Brain microvascular endothelial cell (primary cell): ENCODE measurements at regions not wholly inside any gene's neighbourhood (a gene's known extent, or its start where the extent isn't known, plus 50 kb on each side); places are given as distances from the start of the nearest gene placed in this dataset.

Experiments used
- DNase-seq: peaks from one replicate; pipeline ENCODE4 v3.0.0-alpha.2; 2020
- H3K27ac ChIP-seq: fragments of 250-450 bp; sonication (Bioruptor Pico); 2 replicates; pipeline ENCODE4 v1.5.1; 2020; ENCODE audit warnings: mild to moderate bottlenecking, moderate library complexity
- H3K27me3 ChIP-seq: fragments of 250-450 bp; sonication (Bioruptor Pico); replicated peaks from 2 replicates; pipeline ENCODE4 v1.5.1; 2020; ENCODE audit warnings: mild to moderate bottlenecking
- H3K36me3 ChIP-seq: fragments of 250-450 bp; sonication (Bioruptor Pico); replicated peaks from 2 replicates; pipeline ENCODE4 v1.5.1; 2020; ENCODE audit warnings: mild to moderate bottlenecking
- H3K4me3 ChIP-seq: 2 replicates; pipeline ENCODE4 v1.5.1; 2011; ENCODE audit warnings: low read depth, mild to moderate bottlenecking, control low read depth, low read length, moderate library complexity
- CTCF ChIP-seq: IDR thresholded peaks from 2 replicates; pipeline ENCODE4 v1.5.1; 2011; ENCODE audit warnings: low read depth, mild to moderate bottlenecking, moderate library complexity, low read length, control low read depth, inconsistent platforms; ENCODE audit errors: missing control alignments
- in situ Hi-C: cut with HindIII; loops from 2 replicates; pipeline ENCODE4 v1.10.0; 2017; ENCODE audit warnings: low sequenced_read_pairs, low pct_ligation_motif_present

- in situ Hi-C loops = no loop called here
- no peak for DNase-seq
- no peak overlapping the region for H3K27ac ChIP-seq
Measured at GRCh38 chr1:229156872-229157271, 114.0 kb upstream of the RAB4A start.

GRCh38 chr1:229157480-229157879 lies 113.4 kb upstream of the RAB4A start:
- H3K27ac ChIP-seq = no peak overlapping the region
- in situ Hi-C loops = no loop called here
- TF ChIP-seq CTCF = no peak
- H3K27me3 ChIP-seq = no peaks in the 10 kb centered on the region
- DNase-seq = no peak
- H3K4me3 ChIP-seq = no peak overlapping the region
- H3K36me3 ChIP-seq = no peaks in the 10 kb centered on the region

More at GRCh38 chr1:229156872-229157271, 114.0 kb upstream of the RAB4A start:
- Histone ChIP-seq H3K27me3 (no peaks in the 10 kb centered on the region), H3K4me3 (no peak overlapping the region), H3K36me3 (no peaks in the 10 kb centered on the region)
- no peak for TF ChIP-seq CTCF

- Histone ChIP-seq H3K36me3 (no peaks in the 10 kb centered on the region), H3K27ac (no peak overlapping the region), H3K4me3 (no peak overlapping the region), H3K27me3 (no peaks in the 10 kb centered on the region)
- TF ChIP-seq CTCF = no peak
- no peak for DNase-seq
- in situ Hi-C loops = no loop called here
Measured at GRCh38 chr1:229158341-229158921, 112.5 kb upstream of the RAB4A start.

- H3K4me3 ChIP-seq = no peak overlapping the region
- DNase-seq = no peak
- H3K27ac ChIP-seq = no peak overlapping the region
- no peaks in the 10 kb centered on the region for H3K36me3 ChIP-seq
- in situ Hi-C loops = no loop called here
- H3K27me3 ChIP-seq = no peaks in the 10 kb centered on the region
- no peak for TF ChIP-seq CTCF
Measured at GRCh38 chr1:229158927-229159326, 112.0 kb upstream of the RAB4A start.

GRCh38 chr1:229159668-229160544 lies 111.0 kb upstream of the RAB4A start:
- Histone ChIP-seq H3K4me3 (no peak overlapping the region), H3K27me3 (no peaks in the 10 kb centered on the region), H3K36me3 (no peaks in the 10 kb centered on the region), H3K27ac (no peak overlapping the region)
- no peak for TF ChIP-seq CTCF
- in situ Hi-C loops = no loop called here
- DNase-seq = no peak
